B cell (primary cell): ENCODE measurements at regions not wholly inside any gene's neighbourhood (a gene's known extent, or its start where the extent isn't known, plus 50 kb on each side); places are given as distances from the start of the nearest gene placed in this dataset.

Source experiments
- ATAC-seq: fragments of 200-7000 bp; cut with Tn5 transposase; one replicate; pipeline ENCODE4 v1.10.0; 2021; ENCODE audit warnings: low read depth, mild to moderate bottlenecking, moderate number of reproducible peaks, moderate library complexity
- CTCF ChIA-PET: fragments of 350-600 bp; sonication (Branson Sonifier 250); formaldehyde crosslinking; loops from one replicate; lab custom pipeline; 2021; ENCODE audit warnings: antibody characterized with exemption, inconsistent platforms; lab: Charles Lee
- POLR2A ChIA-PET: fragments of 350-600 bp; sonication (Branson Sonifier 250); formaldehyde crosslinking; loops from one replicate; lab custom pipeline; 2021; ENCODE audit warnings: antibody characterized with exemption; lab: Charles Lee
- DNase-seq: peaks from one replicate; pipeline ENCODE4 v3.0.0; 2013
- H2AFZ ChIP-seq: 2 replicates; pipeline ENCODE4 v1.6.1; 2012; ENCODE audit warnings: mild to moderate bottlenecking, low read depth, low read length; ENCODE audit not compliant: insufficient read depth, poor library complexity, severe bottlenecking
- H3K27ac ChIP-seq, 2 donors: 1 replicate in 1 of 2; 2 replicates in 1 of 2; pipeline ENCODE4 v1.5.1; 2012 to 2013; ENCODE audit warnings: low read length in 2 of 2, mild to moderate bottlenecking in 2 of 2, moderate library complexity in 1 of 2
- H3K27me3 ChIP-seq, 4 experiments: fragments of 200-600 bp in 1 of 4; sonication (generic) in 1 of 4; replicated peaks in 1 of 4; 1 replicate in 2 of 4; 2 replicates in 2 of 4; pipeline versions ENCODE4 v1.6.1 to v1.7.0; 2013 to 2016; ENCODE audit warnings: low read length in 3 of 4, mild to moderate bottlenecking in 2 of 4, mixed read lengths in 1 of 4, moderate library complexity in 1 of 4; ENCODE audit not compliant: insufficient read depth in 4 of 4, control insufficient read depth in 3 of 4; ENCODE audit errors: control extremely low read depth in 1 of 4
- H3K36me3 ChIP-seq, 2 experiments: replicated peaks in 1 of 2; 1 replicate in 1 of 2; 2 replicates in 1 of 2; pipeline versions ENCODE4 v1.6.1 to v1.7.1; 2013; ENCODE audit warnings: low read length in 1 of 2; ENCODE audit not compliant: insufficient read depth in 2 of 2, control insufficient read depth in 1 of 2; ENCODE audit errors: control extremely low read depth in 1 of 2, extremely low read depth in 1 of 2
- H3K4me1 ChIP-seq, 2 donors: fragments of 200-600 bp in 1 of 2; sonication (generic) in 1 of 2; 1 replicate in 1 of 2; 2 replicates in 1 of 2; pipeline versions ENCODE4 v1.5.1 to v1.6.1; 2013 to 2017; ENCODE audit warnings: low read length in 2 of 2; ENCODE audit not compliant: control insufficient read depth in 2 of 2, insufficient read depth in 2 of 2
- H3K4me2 ChIP-seq: replicated peaks from 2 replicates; pipeline ENCODE3; 2012; ENCODE audit warnings: mild to moderate bottlenecking, low read depth, low read length; ENCODE audit not compliant: poor library complexity, severe bottlenecking
- H3K4me3 ChIP-seq, 5 experiments: fragments of 200-600 bp in 1 of 5; sonication (generic) in 1 of 5; 1 replicate in 3 of 5; 2 replicates in 2 of 5; pipeline versions ENCODE4 v1.5.1 to v1.7.0; 2011 to 2016; ENCODE audit warnings: low read length in 4 of 5, mild to moderate bottlenecking in 4 of 5, low read depth in 2 of 5, control low read depth in 1 of 5, moderate library complexity in 1 of 5; ENCODE audit not compliant: insufficient read depth in 1 of 5; ENCODE audit errors: control extremely low read depth in 1 of 5, extremely low read depth in 1 of 5
- H3K79me2 ChIP-seq: fragments of 200-600 bp; sonication (generic); one replicate; pipeline ENCODE4 v1.6.0; 2016; ENCODE audit warnings: low read length; ENCODE audit not compliant: control insufficient read depth, insufficient read depth
- H3K9ac ChIP-seq: fragments of 200-600 bp; sonication (generic); 2 replicates; pipeline ENCODE4 v1.6.1; 2017; ENCODE audit warnings: mild to moderate bottlenecking, low read length, moderate library complexity
- H3K9me3 ChIP-seq, 3 donors: one replicate each; pipeline versions ENCODE4 v1.6.1 to v1.7.1; 2013; ENCODE audit warnings: low read length in 2 of 3; ENCODE audit not compliant: control insufficient read depth in 2 of 3, insufficient read depth in 1 of 3; ENCODE audit errors: control extremely low read depth in 1 of 3
- H4K20me1 ChIP-seq: 2 replicates; pipeline ENCODE4 v1.6.0; 2012; ENCODE audit warnings: mild to moderate bottlenecking, low read length; ENCODE audit not compliant: insufficient read depth, control insufficient read depth, poor library complexity, severe bottlenecking
- H3K27ac Mint-ChIP-seq: one replicate; pipeline ENCODE4 v1.8.0; 2021; ENCODE audit warnings: mixed read lengths
- H3K27me3 Mint-ChIP-seq: one replicate; pipeline ENCODE4 v1.8.0; 2021; ENCODE audit warnings: mixed read lengths
- H3K4me1 Mint-ChIP-seq: one replicate; pipeline ENCODE4 v1.8.0; 2021; ENCODE audit warnings: mixed read lengths
- H3K4me3 Mint-ChIP-seq: one replicate; pipeline ENCODE4 v1.8.0; 2021; ENCODE audit warnings: mixed read lengths
- H3K9me3 Mint-ChIP-seq: one replicate; pipeline ENCODE4 v1.8.0; 2022; ENCODE audit warnings: mixed read lengths; ENCODE audit not compliant: insufficient read depth
- EZH2 ChIP-seq: IDR thresholded peaks from 2 replicates; pipeline ENCODE4 v1.6.1; 2012; ENCODE audit warnings: borderline replicate concordance, low read depth, mild to moderate bottlenecking, moderate library complexity, low read length; ENCODE audit not compliant: insufficient read depth, poor library complexity, severe bottlenecking
- WGBS: methylation state at CpG from one replicate; pipeline ENCODE4 v1.1.5; 2013; ENCODE audit warnings: missing lambda C conversion rate; ENCODE audit not compliant: insufficient coverage; 5-methylcytosine and 5-hydroxymethylcytosine counted together
- intact Hi-C: fragments of 100-400 bp; cut with micrococcal nuclease; formaldehyde crosslinking; loops from one replicate; pipeline ENCODE4 v1.10.0; 2022
- TF ChIP-seq, protein P1 (sequence below): fragments of 200-600 bp; IDR thresholded peaks from one replicate; pipeline ENCODE4 v1.8.0; 2022; ENCODE audit warnings: antibody characterized with exemption, mild to moderate bottlenecking

DNA sequence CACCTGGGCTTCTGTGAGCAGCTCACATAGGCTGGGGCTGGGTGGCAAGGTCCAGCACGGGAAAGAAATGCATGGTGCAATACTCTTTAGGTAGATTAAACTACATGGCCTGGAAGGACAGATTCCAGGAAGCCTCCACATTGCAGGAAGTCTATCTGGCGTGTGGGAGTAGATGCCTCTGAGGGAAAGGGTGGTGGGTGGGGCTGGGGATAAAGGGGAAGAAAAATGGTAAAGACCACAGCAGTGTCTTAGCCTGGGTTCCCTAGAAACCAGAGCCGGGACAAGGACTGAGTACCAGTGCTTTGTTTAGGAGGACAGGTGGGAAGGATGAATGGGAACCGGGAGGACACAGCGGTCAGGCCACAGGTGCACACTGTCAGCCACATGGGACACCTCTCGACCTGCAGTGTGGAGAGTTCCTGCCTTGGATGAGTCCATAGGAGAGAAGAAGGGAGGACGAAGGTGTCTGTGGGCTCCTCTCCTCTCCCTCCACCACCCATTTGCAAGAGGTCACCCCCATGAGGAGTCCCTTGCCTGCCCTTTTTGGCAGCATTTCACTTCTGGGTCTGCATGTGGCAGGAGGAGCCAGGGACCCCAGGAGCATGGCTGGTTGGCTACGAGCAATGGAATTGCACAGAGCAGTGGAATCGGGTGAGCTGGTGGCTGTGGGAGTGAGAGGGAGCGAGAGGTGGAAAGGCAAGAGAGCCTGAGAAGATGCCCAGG lies 91.5 kb upstream of the HS6ST1 start:
- Mint-ChIP-seq H3K4me1 (no peaks in the 10 kb centered on the region), H3K9me3 (no peaks in the 10 kb centered on the region), H3K27ac (no peak overlapping the region), H3K27me3 (no peaks in the 10 kb centered on the region), H3K4me3 (no peak overlapping the region)
- Histone ChIP-seq H3K27me3 (no peaks in the 10 kb centered on the region), H3K4me2 (no peak overlapping the region), H3K9ac (no peak overlapping the region), H3K4me1 (no peaks in the 10 kb centered on the region), H3K27ac (no peak overlapping the region), H3K36me3 (no peaks in the 10 kb centered on the region), H2AFZ (no peak overlapping the region), H4K20me1 (no peaks in the 10 kb centered on the region), H3K9me3 (no peaks in the 10 kb centered on the region), H3K4me3 (no peak overlapping the region), H3K79me2 (no peaks in the 10 kb centered on the region)
- ChIA-PET POLR2A (no interaction called here), CTCF (no interaction called here)
- ATAC-seq (no peak), DNase-seq (no peak)
- TF ChIP-seq EZH2, result no peak
- TF ChIP-seq, protein P1, sequence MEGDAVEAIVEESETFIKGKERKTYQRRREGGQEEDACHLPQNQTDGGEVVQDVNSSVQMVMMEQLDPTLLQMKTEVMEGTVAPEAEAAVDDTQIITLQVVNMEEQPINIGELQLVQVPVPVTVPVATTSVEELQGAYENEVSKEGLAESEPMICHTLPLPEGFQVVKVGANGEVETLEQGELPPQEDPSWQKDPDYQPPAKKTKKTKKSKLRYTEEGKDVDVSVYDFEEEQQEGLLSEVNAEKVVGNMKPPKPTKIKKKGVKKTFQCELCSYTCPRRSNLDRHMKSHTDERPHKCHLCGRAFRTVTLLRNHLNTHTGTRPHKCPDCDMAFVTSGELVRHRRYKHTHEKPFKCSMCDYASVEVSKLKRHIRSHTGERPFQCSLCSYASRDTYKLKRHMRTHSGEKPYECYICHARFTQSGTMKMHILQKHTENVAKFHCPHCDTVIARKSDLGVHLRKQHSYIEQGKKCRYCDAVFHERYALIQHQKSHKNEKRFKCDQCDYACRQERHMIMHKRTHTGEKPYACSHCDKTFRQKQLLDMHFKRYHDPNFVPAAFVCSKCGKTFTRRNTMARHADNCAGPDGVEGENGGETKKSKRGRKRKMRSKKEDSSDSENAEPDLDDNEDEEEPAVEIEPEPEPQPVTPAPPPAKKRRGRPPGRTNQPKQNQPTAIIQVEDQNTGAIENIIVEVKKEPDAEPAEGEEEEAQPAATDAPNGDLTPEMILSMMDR, result no peak
- WGBS, result 90% methylated on average over 7 of the region's 10 CpGs
- intact Hi-C loops, result no loop called here

DNA sequence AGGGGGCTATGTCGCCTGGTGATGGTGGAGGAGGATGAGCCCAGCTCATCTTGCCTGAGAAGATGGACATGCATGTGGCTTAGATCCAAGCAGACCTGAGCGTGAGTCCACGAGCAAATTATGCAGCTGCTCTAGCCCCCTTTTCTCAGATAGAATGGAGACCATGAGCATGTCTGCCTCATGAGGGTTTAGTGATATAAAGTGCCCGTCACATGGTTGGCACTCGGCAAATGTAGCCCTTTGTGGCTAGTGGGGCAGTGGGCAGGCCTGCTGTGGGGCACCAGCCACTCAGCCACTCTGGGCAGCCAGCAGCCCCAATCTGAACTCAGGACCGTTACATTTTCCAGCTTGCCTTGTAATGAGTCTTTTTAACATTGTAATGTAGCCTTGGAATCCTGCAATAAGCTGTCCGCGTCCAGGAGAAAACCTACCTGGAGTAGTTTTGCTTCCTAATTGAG lies 92.1 kb upstream of the HS6ST1 start:
- DNase-seq (no peak), ATAC-seq (no peak)
- no peak overlapping the region for H3K4me3 ChIP-seq
- H3K9me3 Mint-ChIP-seq, result no peaks in the 10 kb centered on the region
- no peaks in the 10 kb centered on the region for H3K36me3 ChIP-seq
- no peaks in the 10 kb centered on the region for H3K27me3 Mint-ChIP-seq
- ChIA-PET CTCF (no interaction called here), POLR2A (no interaction called here)
- H3K9me3 ChIP-seq, result no peaks in the 10 kb centered on the region
- intact Hi-C loops, result no loop called here
- no peak overlapping the region for H2AFZ ChIP-seq
- no peaks in the 10 kb centered on the region for H3K4me1 ChIP-seq
- WGBS, result 97% methylated on average over 8 of the region's 8 CpGs
- H4K20me1 ChIP-seq, result no peaks in the 10 kb centered on the region
- TF ChIP-seq, protein P1, result no peak
- no peak for TF ChIP-seq EZH2
- no peak overlapping the region for H3K9ac ChIP-seq
- no peaks in the 10 kb centered on the region for H3K4me1 Mint-ChIP-seq
- H3K4me3 Mint-ChIP-seq, result no peak overlapping the region
- H3K79me2 ChIP-seq, result no peaks in the 10 kb centered on the region
- H3K27ac ChIP-seq, result no peak overlapping the region
- no peaks in the 10 kb centered on the region for H3K27me3 ChIP-seq
- no peak overlapping the region for H3K4me2 ChIP-seq
- no peak overlapping the region for H3K27ac Mint-ChIP-seq
